ENCODE measurements at regions not wholly inside any gene's neighbourhood (a gene's known extent, or its start where the extent isn't known, plus 50 kb on each side); places are given as distances from the start of the nearest gene placed in this dataset.

- TF ChIP-seq SIN3A (IDR thresholded peaks at IDR 0.05; ENCODE audit: borderline replicate concordance, insufficient read depth, low read length) (no peak), REST (IDR thresholded peaks at IDR 0.05; ENCODE audit: insufficient read depth in 1 of 2, low read depth in 2 of 2, low read length in 2 of 2) (no peak), TAF1 (IDR thresholded peaks at IDR 0.05; ENCODE audit: borderline replicate concordance, insufficient read depth, low read length) (no peak), POLR2AphosphoS5 (IDR thresholded peaks at IDR 0.05; ENCODE audit: low read depth, low read length) (no peak), FOXP2 (optimal IDR thresholded peaks at IDR 0.05; ENCODE audit: borderline replicate concordance, extremely low read depth, extremely low read length, insufficient read depth) (no peak)
Observed at GRCh38 chr4:18198653-18199052, 177.1 kb upstream of the LCORL start.

- no peak for TF ChIP-seq POLR2AphosphoS5 (IDR thresholded peaks at IDR 0.05; ENCODE audit: low read depth, low read length)
- no peak for TF ChIP-seq SIN3A (IDR thresholded peaks at IDR 0.05; ENCODE audit: borderline replicate concordance, insufficient read depth, low read length)
- TF ChIP-seq FOXP2 (optimal IDR thresholded peaks at IDR 0.05; ENCODE audit: borderline replicate concordance, extremely low read depth, extremely low read length, insufficient read depth): no peak
- no peak for TF ChIP-seq REST (IDR thresholded peaks at IDR 0.05; ENCODE audit: insufficient read depth in 1 of 2, low read depth in 2 of 2, low read length in 2 of 2)
- no peak for TF ChIP-seq TAF1 (IDR thresholded peaks at IDR 0.05; ENCODE audit: borderline replicate concordance, insufficient read depth, low read length)
Observed at GRCh38 chr4:18197467-18197866, 175.9 kb upstream of the LCORL start.

- TF ChIP-seq SIN3A (IDR thresholded peaks at IDR 0.05; ENCODE audit: borderline replicate concordance, insufficient read depth, low read length) (no peak), TAF1 (IDR thresholded peaks at IDR 0.05; ENCODE audit: borderline replicate concordance, insufficient read depth, low read length) (no peak), POLR2AphosphoS5 (IDR thresholded peaks at IDR 0.05; ENCODE audit: low read depth, low read length) (no peak), FOXP2 (optimal IDR thresholded peaks at IDR 0.05; ENCODE audit: borderline replicate concordance, extremely low read depth, extremely low read length, insufficient read depth) (no peak), REST (IDR thresholded peaks at IDR 0.05; ENCODE audit: insufficient read depth in 1 of 2, low read depth in 2 of 2, low read length in 2 of 2) (no peak)
Observed at GRCh38 chr4:18194278-18194677, 172.7 kb upstream of the LCORL start.

- no peak for TF ChIP-seq POLR2AphosphoS5 (IDR thresholded peaks at IDR 0.05; ENCODE audit: low read depth, low read length)
- no peak for TF ChIP-seq FOXP2 (optimal IDR thresholded peaks at IDR 0.05; ENCODE audit: borderline replicate concordance, extremely low read depth, extremely low read length, insufficient read depth)
- TF ChIP-seq TAF1 (IDR thresholded peaks at IDR 0.05; ENCODE audit: borderline replicate concordance, insufficient read depth, low read length): no peak
- TF ChIP-seq REST (IDR thresholded peaks at IDR 0.05; ENCODE audit: insufficient read depth in 1 of 2, low read depth in 2 of 2, low read length in 2 of 2): no peak
- TF ChIP-seq SIN3A (IDR thresholded peaks at IDR 0.05; ENCODE audit: borderline replicate concordance, insufficient read depth, low read length): no peak
Observed at GRCh38 chr4:18192901-18193300, 171.3 kb upstream of the LCORL start.

- TF ChIP-seq REST (IDR thresholded peaks at IDR 0.05; ENCODE audit: insufficient read depth in 1 of 2, low read depth in 2 of 2, low read length in 2 of 2): no peak
- no peak for TF ChIP-seq FOXP2 (optimal IDR thresholded peaks at IDR 0.05; ENCODE audit: borderline replicate concordance, extremely low read depth, extremely low read length, insufficient read depth)
Observed at GRCh38 chr4:18185491-18185890, 163.9 kb upstream of the LCORL start.

Data from PFSK-1 (cell line).